WI38 (cell line): ENCODE measurements at regions not wholly inside any gene's neighbourhood (a gene's known extent, or its start where the extent isn't known, plus 50 kb on each side); places are given as distances from the start of the nearest gene placed in this dataset.

Experiments
- H3K4me3 ChIP-seq: 2 replicates; pipeline ENCODE4 v1.5.1; 2011; ENCODE audit warnings: low read depth, mild to moderate bottlenecking, control low read depth, low read length
- CTCF ChIP-seq: IDR thresholded peaks from 2 replicates; pipeline ENCODE4 v1.5.1; 2012; ENCODE audit warnings: low read depth, mild to moderate bottlenecking, control low read depth, low read length

- no peak for TF ChIP-seq CTCF
- H3K4me3 ChIP-seq, result no peak overlapping the region
Measured at GRCh38 chr18:51479736-51480135, 282.3 kb upstream of the MEX3C start.

- no peak overlapping the region for H3K4me3 ChIP-seq
- no peak for TF ChIP-seq CTCF
Measured at GRCh38 chr18:51480407-51481261, 283.2 kb upstream of the MEX3C start.

GRCh38 chr18:51486735-51487366 lies 289.4 kb upstream of the MEX3C start:
- TF ChIP-seq CTCF, result no peak
- no peak overlapping the region for H3K4me3 ChIP-seq

- H3K4me3 ChIP-seq, result no peak overlapping the region
- no peak for TF ChIP-seq CTCF
Measured at GRCh38 chr18:51490417-51490816, 292.9 kb upstream of the MEX3C start.

GRCh38 chr18:51490860-51491259 lies 293.4 kb upstream of the MEX3C start:
- no peak for TF ChIP-seq CTCF
- no peak overlapping the region for H3K4me3 ChIP-seq

GRCh38 chr18:51491678-51492372 lies 294.3 kb upstream of the MEX3C start:
- no peak for TF ChIP-seq CTCF
- H3K4me3 ChIP-seq, result no peak overlapping the region
